Activated CD8-positive, alpha-beta T cell treated with anti-CD3 and anti-CD28 coated beads for 36 hours (primary cell): ENCODE measurements at regions not wholly inside any gene's neighbourhood (a gene's known extent, or its start where the extent isn't known, plus 50 kb on each side); places are given as distances from the start of the nearest gene placed in this dataset.

ENCODE experiments used
- ATAC-seq: fragments of 200-7000 bp; cut with Tn5 transposase; one replicate; pipeline ENCODE4 v1.10.0; 2021; ENCODE audit warnings: mild to moderate bottlenecking, moderate library complexity
- CTCF ChIA-PET: fragments of 350-600 bp; sonication (Branson Sonifier 250); formaldehyde crosslinking; loops from one replicate; lab custom pipeline; 2021; ENCODE audit warnings: antibody characterized with exemption; lab: Charles Lee
- POLR2A ChIA-PET: fragments of 350-600 bp; sonication (Branson Sonifier 250); formaldehyde crosslinking; loops from one replicate; lab custom pipeline; 2021; ENCODE audit warnings: antibody characterized with exemption; lab: Charles Lee
- DNase-seq: peaks from one replicate; pipeline ENCODE4 v3.0.0-alpha.2; 2020
- H3K27ac Mint-ChIP-seq: one replicate; pipeline ENCODE4 v1.8.0; 2021; ENCODE audit warnings: mild to moderate bottlenecking, mixed read lengths
- H3K27me3 Mint-ChIP-seq: one replicate; pipeline ENCODE4 v1.8.0; 2021; ENCODE audit warnings: mixed read lengths
- H3K36me3 Mint-ChIP-seq: one replicate; pipeline ENCODE4 v1.8.0; 2021; ENCODE audit warnings: low read depth, mixed read lengths
- H3K4me1 Mint-ChIP-seq: one replicate; pipeline ENCODE4 v1.8.0; 2021; ENCODE audit warnings: low read depth, mixed read lengths
- H3K4me3 Mint-ChIP-seq: one replicate; pipeline ENCODE4 v1.8.0; 2021; ENCODE audit warnings: mild to moderate bottlenecking, moderate library complexity, mixed read lengths
- H3K9me3 Mint-ChIP-seq: one replicate; pipeline ENCODE4 v1.8.0; 2021; ENCODE audit warnings: mixed read lengths
- CTCF ChIP-seq: fragments of 200-600 bp; IDR thresholded peaks from one replicate; pipeline ENCODE4 v1.8.0; 2022; ENCODE audit warnings: antibody characterized with exemption, mild to moderate bottlenecking
- intact Hi-C: fragments of 100-400 bp; cut with micrococcal nuclease; formaldehyde crosslinking; loops from one replicate; pipeline ENCODE4 v1.10.0; 2022

GRCh38 chr9:21583628-21584377 is 101.7 kb upstream of the IFNE start:
- Mint-ChIP-seq H3K4me3 (no peak overlapping the region), H3K36me3 (no peaks in the 10 kb centered on the region), H3K27ac (no peak overlapping the region), H3K9me3 (no peaks in the 10 kb centered on the region), H3K4me1 (peaks cover 22% of the 10 kb centered on the region), H3K27me3 (peaks cover 2% of the 10 kb centered on the region)
- no peak for TF ChIP-seq CTCF
- CTCF ChIA-PET = interaction anchor here (0.9 kb wide), 1 partner anchor 104 kb away, joined by 3 read pairs; no protein-coding TSS in a partner anchor
- intact Hi-C loops = no loop called here
- ATAC-seq (no peak), DNase-seq (no peak)
- POLR2A ChIA-PET = interaction anchor here (0.8 kb wide), 1 partner anchor 57 kb away, joined by 3 read pairs; no protein-coding TSS in a partner anchor

GRCh38 chr9:21584890-21585289 is 102.8 kb upstream of the IFNE start:
- no peak for TF ChIP-seq CTCF
- POLR2A ChIA-PET = interaction anchor here (0.8 kb wide), 1 partner anchor 58 kb away, joined by 3 read pairs; no protein-coding TSS in a partner anchor
- ATAC-seq (no peak), DNase-seq (no peak)
- intact Hi-C loops = no loop called here
- H3K9me3 Mint-ChIP-seq = no peaks in the 10 kb centered on the region
- CTCF ChIA-PET = interaction anchor here (0.6 to 0.9 kb wide), 2 partner anchors 11 to 103 kb away, joined by 3 to 5 read pairs; no protein-coding TSS in a partner anchor
- peaks cover 12% of the 10 kb centered on the region for H3K4me1 Mint-ChIP-seq
- H3K27ac Mint-ChIP-seq = no peak overlapping the region
- no peaks in the 10 kb centered on the region for H3K36me3 Mint-ChIP-seq
- H3K4me3 Mint-ChIP-seq = no peak overlapping the region
- peaks cover 2% of the 10 kb centered on the region for H3K27me3 Mint-ChIP-seq

- CTCF ChIA-PET = interaction anchor here (0.6 kb wide), 1 partner anchor 10 kb away, joined by 5 read pairs; no protein-coding TSS in a partner anchor
- no peak overlapping the region for H3K4me3 Mint-ChIP-seq
These were observed 103.9 kb upstream of the IFNE start for GRCh38 chr9:21585756-21586752.

GRCh38 chr9:21589344-21590056 is 107.4 kb upstream of the IFNE start:
- Mint-ChIP-seq H3K27ac (no peak overlapping the region), H3K4me3 (no peak overlapping the region), H3K36me3 (no peaks in the 10 kb centered on the region), H3K27me3 (peaks cover 2% of the 10 kb centered on the region), H3K9me3 (no peaks in the 10 kb centered on the region), H3K4me1 (peaks cover 22% of the 10 kb centered on the region)
- POLR2A ChIA-PET = no interaction called here
- no peak for TF ChIP-seq CTCF
- intact Hi-C loops = no loop called here
- no peak for ATAC-seq
- CTCF ChIA-PET = interaction anchor here (0.7 to 1.3 kb wide), 3 partner anchors 11 to 119 kb away, joined by 3 to 4 read pairs (median 3); no protein-coding TSS in a partner anchor
- no peak for DNase-seq

More at GRCh38 chr9:21585756-21586752, 103.9 kb upstream of the IFNE start:
- ATAC-seq (no peak), DNase-seq (no peak)
- POLR2A ChIA-PET = no interaction called here
- H3K4me1 Mint-ChIP-seq = peaks cover 14% of the 10 kb centered on the region
- intact Hi-C loops = no loop called here
- no peak for TF ChIP-seq CTCF
- no peak overlapping the region for H3K27ac Mint-ChIP-seq
- no peaks in the 10 kb centered on the region for H3K36me3 Mint-ChIP-seq
- peaks cover 2% of the 10 kb centered on the region for H3K27me3 Mint-ChIP-seq
- no peaks in the 10 kb centered on the region for H3K9me3 Mint-ChIP-seq
